H9 (cell line): ENCODE measurements at regions not wholly inside any gene's neighbourhood (a gene's known extent, or its start where the extent isn't known, plus 50 kb on each side); places are given as distances from the start of the nearest gene placed in this dataset.

Experiments
- DNase-seq: peaks from one replicate; pipeline ENCODE4 v3.0.0-alpha.2; 2017
- H2AFZ ChIP-seq: one replicate; pipeline ENCODE4 v1.6.1; 2013; ENCODE audit warnings: mild to moderate bottlenecking, low read length, control low read depth, moderate library complexity
- H2AK5ac ChIP-seq: 2 replicates; pipeline ENCODE4 v1.6.1; 2013; ENCODE audit warnings: low read length, control low read depth, mixed read lengths; ENCODE audit not compliant: insufficient read length
- H2BK120ac ChIP-seq: one replicate; pipeline ENCODE4 v1.6.1; 2013; ENCODE audit warnings: low read depth, mild to moderate bottlenecking, low read length, control low read depth, inconsistent platforms; ENCODE audit not compliant: poor library complexity, severe bottlenecking
- H2BK12ac ChIP-seq: 2 replicates; pipeline ENCODE4 v1.6.1; 2013; ENCODE audit warnings: low read length, control low read depth, mixed read lengths, low read depth; ENCODE audit not compliant: insufficient read length
- H2BK15ac ChIP-seq: 2 replicates; pipeline ENCODE4 v1.6.1; 2013; ENCODE audit warnings: low read depth, low read length, control low read depth
- H2BK20ac ChIP-seq: one replicate; pipeline ENCODE4 v1.6.1; 2013; ENCODE audit warnings: low read depth, mild to moderate bottlenecking, low read length, control low read depth, inconsistent platforms; ENCODE audit not compliant: poor library complexity, severe bottlenecking
- H2BK5ac ChIP-seq: 2 replicates; pipeline ENCODE4 v1.6.1; 2013; ENCODE audit warnings: low read length, control low read depth, mixed read lengths; ENCODE audit not compliant: insufficient read length
- H3K14ac ChIP-seq: 2 replicates; pipeline ENCODE4 v1.6.1; 2013; ENCODE audit warnings: low read length, control low read depth; ENCODE audit not compliant: insufficient read depth
- H3K18ac ChIP-seq: 2 replicates; pipeline ENCODE4 v1.6.1; 2013; ENCODE audit warnings: low read depth, mild to moderate bottlenecking, mixed read lengths, low read length, control low read depth; ENCODE audit not compliant: insufficient read length
- H3K23ac ChIP-seq: 2 replicates; pipeline ENCODE4 v1.6.1; 2013; ENCODE audit warnings: low read length, control low read depth, mixed read lengths, low read depth; ENCODE audit not compliant: insufficient read length
- H3K23me2 ChIP-seq: 2 replicates; pipeline ENCODE4 v1.6.1; 2013; ENCODE audit warnings: low read depth, mild to moderate bottlenecking, mixed read lengths, low read length, control low read depth; ENCODE audit not compliant: insufficient read length, poor library complexity, severe bottlenecking
- H3K27ac ChIP-seq: 2 replicates; pipeline ENCODE4 v1.5.1; 2013; ENCODE audit warnings: low read length, control low read depth, mixed read lengths, low read depth; ENCODE audit not compliant: insufficient read length
- H3K27me3 ChIP-seq: 2 replicates; pipeline ENCODE4 v1.6.1; 2013; ENCODE audit warnings: low read length, control low read depth, inconsistent platforms; ENCODE audit not compliant: insufficient read depth
- H3K4ac ChIP-seq: 2 replicates; pipeline ENCODE4 v1.6.1; 2013; ENCODE audit warnings: low read depth, mild to moderate bottlenecking, control low read depth, inconsistent platforms, low read length, moderate library complexity
- H3K4me1 ChIP-seq: 2 replicates; pipeline ENCODE4 v1.6.1; 2013; ENCODE audit warnings: low read length, control low read depth, inconsistent platforms; ENCODE audit not compliant: insufficient read depth
- H3K4me2 ChIP-seq: 2 replicates; pipeline ENCODE4 v1.6.1; 2013; ENCODE audit warnings: low read length, control low read depth, mixed read lengths; ENCODE audit not compliant: insufficient read length, insufficient read depth
- H3K56ac ChIP-seq: 2 replicates; pipeline ENCODE4 v1.6.1; 2013; ENCODE audit warnings: low read depth, mild to moderate bottlenecking, mixed read lengths, low read length, control low read depth; ENCODE audit not compliant: insufficient read length
- H3K79me1 ChIP-seq: 2 replicates; pipeline ENCODE4 v1.6.1; 2013; ENCODE audit warnings: low read depth, mild to moderate bottlenecking, moderate library complexity, low read length, control low read depth, inconsistent platforms; ENCODE audit not compliant: insufficient read depth, poor library complexity, severe bottlenecking
- H3K79me2 ChIP-seq: 2 replicates; pipeline ENCODE4 v1.6.1; 2013; ENCODE audit warnings: low read length, control low read depth, inconsistent platforms; ENCODE audit not compliant: insufficient read depth
- H3K9ac ChIP-seq: 2 replicates; pipeline ENCODE4 v1.6.1; 2013; ENCODE audit warnings: low read length, control low read depth, mixed read lengths; ENCODE audit not compliant: insufficient read length; ENCODE audit errors: extremely low read depth
- H3K9me3 ChIP-seq: one replicate; pipeline ENCODE4 v1.6.1; 2013; ENCODE audit warnings: low read depth, low read length, inconsistent platforms; ENCODE audit not compliant: control insufficient read depth
- H3T11ph ChIP-seq: one replicate; pipeline ENCODE4 v1.6.1; 2013; ENCODE audit warnings: mild to moderate bottlenecking, low read length, control low read depth, inconsistent platforms
- H4K20me1 ChIP-seq: one replicate; pipeline ENCODE4 v1.6.1; 2013; ENCODE audit not compliant: control insufficient read depth, insufficient read length, insufficient read depth
- H4K5ac ChIP-seq: 2 replicates; pipeline ENCODE4 v1.6.1; 2013; ENCODE audit warnings: low read depth, mild to moderate bottlenecking, mixed read lengths, low read length, control low read depth; ENCODE audit not compliant: insufficient read length
- H4K8ac ChIP-seq: replicated peaks from 2 replicates; pipeline ENCODE4 v1.6.1; 2013; ENCODE audit warnings: low read length, control low read depth, mixed read lengths, low read depth; ENCODE audit not compliant: insufficient read length
- H4K91ac ChIP-seq: 2 replicates; pipeline ENCODE4 v1.6.1; 2013; ENCODE audit warnings: low read depth, mild to moderate bottlenecking, moderate library complexity, mixed read lengths, low read length, control low read depth; ENCODE audit not compliant: insufficient read length
- H3K27ac Mint-ChIP-seq, 3 experiments: 2 replicates in 2 of 3; 3 replicates in 1 of 3; pipeline ENCODE4 v1.8.0; 2020 to 2021; ENCODE audit warnings: mixed read lengths in 3 of 3, mild to moderate bottlenecking in 1 of 3, moderate library complexity in 1 of 3
- H3K27me3 Mint-ChIP-seq: 2 replicates; pipeline ENCODE4 v1.8.0; 2021; ENCODE audit warnings: low read depth, mild to moderate bottlenecking, moderate library complexity, mixed read lengths
- H3K36me3 Mint-ChIP-seq, 3 experiments: 2 replicates in 2 of 3; 3 replicates in 1 of 3; pipeline ENCODE4 v1.8.0; 2020 to 2021; ENCODE audit warnings: low read depth in 3 of 3, mixed read lengths in 3 of 3; ENCODE audit not compliant: insufficient read depth in 1 of 3
- H3K4me1 Mint-ChIP-seq, 2 experiments: 2 replicates each; pipeline ENCODE4 v1.8.0; 2020; ENCODE audit warnings: mixed read lengths in 2 of 2
- H3K4me3 Mint-ChIP-seq, 2 experiments: 2 replicates in 1 of 2; 3 replicates in 1 of 2; pipeline ENCODE4 v1.8.0; 2020 to 2021; ENCODE audit warnings: mild to moderate bottlenecking in 2 of 2, mixed read lengths in 2 of 2, moderate library complexity in 1 of 2
- H3K9me3 Mint-ChIP-seq, 2 experiments: 2 replicates in 1 of 2; 3 replicates in 1 of 2; pipeline ENCODE4 v1.8.0; 2020; ENCODE audit warnings: mild to moderate bottlenecking in 2 of 2, mixed read lengths in 2 of 2, moderate library complexity in 1 of 2
- CTCF ChIP-seq: fragments of 200-600 bp; sonication (generic); conservative IDR thresholded peaks from 3 replicates; pipeline ENCODE4 v1.8.0; 2021; ENCODE audit warnings: antibody characterized with exemption, mild to moderate bottlenecking
- WGBS: extraction: QIAGEN DNeasy Blood & Tissue Kit; methylation state at CpG from one replicate; pipeline ENCODE4 v1.1.7; 2013; ENCODE audit warnings: missing lambda C conversion rate, low lambda C conversion rate, mixed read lengths; ENCODE audit not compliant: insufficient read length; ENCODE audit errors: extremely low coverage; 5-methylcytosine and 5-hydroxymethylcytosine counted together

- Histone ChIP-seq H4K5ac (no peak overlapping the region), H2AFZ (no peak overlapping the region), H3K27ac (no peak overlapping the region), H2BK120ac (no peak overlapping the region), H4K91ac (no peak overlapping the region), H2BK12ac (no peak overlapping the region), H4K8ac (no peak overlapping the region), H4K20me1 (no peaks in the 10 kb centered on the region), H3K14ac (no peak overlapping the region), H3K79me2 (no peaks in the 10 kb centered on the region), H2BK20ac (no peak overlapping the region), H2AK5ac (no peak overlapping the region), H3K56ac (no peak overlapping the region), H3K27me3 (no peaks in the 10 kb centered on the region), H3K18ac (no peak overlapping the region), H3K9me3 (no peaks in the 10 kb centered on the region), H3K23ac (no peak overlapping the region), H3K4ac (no peak overlapping the region), H3K4me1 (no peaks in the 10 kb centered on the region), H3K4me2 (no peak overlapping the region), H3T11ph (no peak overlapping the region), H3K79me1 (no peaks in the 10 kb centered on the region), H3K9ac (no peak overlapping the region), H2BK5ac (no peak overlapping the region), H2BK15ac (no peak overlapping the region), H3K23me2 (no peaks in the 10 kb centered on the region)
- Mint-ChIP-seq H3K4me3 (no peak overlapping the region), H3K4me1 (peaks cover 0 to 6% of the 10 kb centered on the region in 2 experiments; a peak in 2 of 4 replicates), H3K9me3 (no peaks in the 10 kb centered on the region), H3K27me3 (no peaks in the 10 kb centered on the region), H3K27ac (no peak overlapping the region), H3K36me3 (no peaks in the 10 kb centered on the region)
- WGBS: no CpG with 5 or more reads among the region's 2 CpGs
- TF ChIP-seq CTCF: no peak
- DNase-seq: no peak
Observed at GRCh38 chr18:40099641-40100040, 1855.4 kb upstream of the PIK3C3 start.
